ENCODE measurements at regions not wholly inside any gene's neighbourhood (a gene's known extent, or its start where the extent isn't known, plus 50 kb on each side); places are given as distances from the start of the nearest gene placed in this dataset.
A peak's percentile ranks its signal among the peaks of the same experiment; 100 is the strongest.

DNA sequence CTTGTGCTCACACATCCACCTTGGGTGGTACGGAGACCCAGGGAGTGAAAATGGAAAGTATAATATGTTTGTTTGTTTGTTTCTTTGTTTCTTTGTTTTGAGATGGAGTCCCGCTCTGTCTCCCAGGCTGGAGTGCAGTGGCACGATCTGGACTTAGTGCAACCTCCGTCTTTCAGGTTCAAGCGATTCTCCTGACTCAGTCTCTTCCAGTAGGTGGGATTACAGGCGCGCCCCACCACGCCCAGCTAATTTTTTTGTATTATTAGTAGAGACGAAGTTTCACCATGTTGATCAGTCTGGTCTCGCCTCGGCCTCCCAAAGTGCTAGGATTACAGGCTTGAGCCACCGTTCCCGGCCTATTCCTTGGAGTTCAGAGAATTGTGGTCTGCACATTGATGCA, 115.4 kb downstream of the TRIM27 start:
- H3K9me3 ChIP-seq (ENCODE audit: control insufficient read depth in 2 of 3, insufficient read depth in 1 of 3, low read length in 3 of 3), result peaks cover 0 to 3% (median 0%) of the 10 kb centered on the region in 3 donors
- no peak for FAIRE-seq
- no peaks in the 10 kb centered on the region for H3K4me1 ChIP-seq (ENCODE audit: control insufficient read depth in 2 of 3, insufficient read depth in 2 of 3, low read depth in 1 of 3, low read length in 3 of 3)
- no peaks in the 10 kb centered on the region for H3K36me3 ChIP-seq (ENCODE audit: control insufficient read depth in 2 of 3, insufficient read depth in 3 of 3, low read length in 3 of 3)
- H3K9ac ChIP-seq (ENCODE audit: low read length in 3 of 3), result no peak overlapping the region
- H3K27ac ChIP-seq (ENCODE audit: low read depth in 2 of 2, low read length in 2 of 2), result no peak overlapping the region
- intact Hi-C loops (cut with DNase I), result no loop called here
- H3K27me3 ChIP-seq (ENCODE audit: control insufficient read depth, insufficient read depth, low read length), result peaks cover 72% of the 10 kb centered on the region
- TF ChIP-seq, protein P1, sequence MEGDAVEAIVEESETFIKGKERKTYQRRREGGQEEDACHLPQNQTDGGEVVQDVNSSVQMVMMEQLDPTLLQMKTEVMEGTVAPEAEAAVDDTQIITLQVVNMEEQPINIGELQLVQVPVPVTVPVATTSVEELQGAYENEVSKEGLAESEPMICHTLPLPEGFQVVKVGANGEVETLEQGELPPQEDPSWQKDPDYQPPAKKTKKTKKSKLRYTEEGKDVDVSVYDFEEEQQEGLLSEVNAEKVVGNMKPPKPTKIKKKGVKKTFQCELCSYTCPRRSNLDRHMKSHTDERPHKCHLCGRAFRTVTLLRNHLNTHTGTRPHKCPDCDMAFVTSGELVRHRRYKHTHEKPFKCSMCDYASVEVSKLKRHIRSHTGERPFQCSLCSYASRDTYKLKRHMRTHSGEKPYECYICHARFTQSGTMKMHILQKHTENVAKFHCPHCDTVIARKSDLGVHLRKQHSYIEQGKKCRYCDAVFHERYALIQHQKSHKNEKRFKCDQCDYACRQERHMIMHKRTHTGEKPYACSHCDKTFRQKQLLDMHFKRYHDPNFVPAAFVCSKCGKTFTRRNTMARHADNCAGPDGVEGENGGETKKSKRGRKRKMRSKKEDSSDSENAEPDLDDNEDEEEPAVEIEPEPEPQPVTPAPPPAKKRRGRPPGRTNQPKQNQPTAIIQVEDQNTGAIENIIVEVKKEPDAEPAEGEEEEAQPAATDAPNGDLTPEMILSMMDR (IDR thresholded peaks at IDR 0.05; ENCODE audit: borderline replicate concordance, extremely low read depth, insufficient read depth), result no peak
- no peak overlapping the region for H3K4me3 ChIP-seq (ENCODE audit: low read length in 3 of 3)
- DNase-seq, result peak in 1 of 5 donors; percentile 6

DNA sequence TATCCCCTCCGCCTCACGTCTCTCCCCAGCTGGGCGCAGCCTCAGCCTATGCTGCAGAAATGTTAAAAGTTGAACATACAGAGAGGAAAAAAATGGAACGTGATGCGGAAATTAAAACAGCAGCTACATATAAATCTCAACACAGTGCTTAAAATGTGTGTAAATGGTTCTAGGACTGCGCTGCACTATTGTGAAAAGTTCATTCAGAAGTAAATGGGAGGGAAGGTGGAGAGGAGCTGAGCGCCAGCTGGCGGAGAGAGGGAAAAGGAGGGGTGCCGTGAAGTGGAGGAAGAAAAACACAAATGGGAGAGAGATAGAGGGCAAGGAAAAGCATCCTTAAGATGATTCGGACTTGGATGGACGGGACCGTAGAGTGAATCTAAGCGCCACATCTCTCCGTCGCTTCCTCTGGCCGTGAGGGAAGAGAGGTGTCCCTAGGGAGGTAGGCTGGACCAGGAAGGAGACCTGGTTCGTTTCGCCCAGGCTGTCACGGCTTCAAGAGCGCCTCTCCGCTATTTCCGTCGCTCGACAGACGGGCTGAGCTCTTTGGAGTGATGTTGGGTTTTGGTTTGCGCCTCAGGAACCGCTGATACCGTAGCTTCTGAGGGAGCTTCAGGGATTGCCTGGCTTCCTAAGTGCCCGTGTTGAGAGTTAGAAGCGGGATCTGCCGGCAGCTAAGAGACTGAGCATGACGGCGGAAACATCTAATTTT, 113.7 kb downstream of the TRIM27 start:
- Histone ChIP-seq H3K27me3 (ENCODE audit: control insufficient read depth, insufficient read depth, low read length) (peaks cover 82% of the 10 kb centered on the region), H3K27ac (ENCODE audit: low read depth in 2 of 2, low read length in 2 of 2) (no peak overlapping the region), H3K4me1 (ENCODE audit: control insufficient read depth in 2 of 3, insufficient read depth in 2 of 3, low read depth in 1 of 3, low read length in 3 of 3) (no peaks in the 10 kb centered on the region), H3K36me3 (ENCODE audit: control insufficient read depth in 2 of 3, insufficient read depth in 3 of 3, low read length in 3 of 3) (no peaks in the 10 kb centered on the region), H3K9ac (ENCODE audit: low read length in 3 of 3) (no peak overlapping the region), H3K4me3 (ENCODE audit: low read length in 3 of 3) (no peak overlapping the region), H3K9me3 (ENCODE audit: control insufficient read depth in 2 of 3, insufficient read depth in 1 of 3, low read length in 3 of 3) (peaks cover 0 to 3% (median 0%) of the 10 kb centered on the region in 3 donors)
- TF ChIP-seq, protein P1 (IDR thresholded peaks at IDR 0.05; ENCODE audit: borderline replicate concordance, extremely low read depth, insufficient read depth), result no peak
- intact Hi-C loops (cut with DNase I), result no loop called here
- FAIRE-seq (no peak), DNase-seq (peak in 2 of 5 donors; percentile 11 to 37)

DNA sequence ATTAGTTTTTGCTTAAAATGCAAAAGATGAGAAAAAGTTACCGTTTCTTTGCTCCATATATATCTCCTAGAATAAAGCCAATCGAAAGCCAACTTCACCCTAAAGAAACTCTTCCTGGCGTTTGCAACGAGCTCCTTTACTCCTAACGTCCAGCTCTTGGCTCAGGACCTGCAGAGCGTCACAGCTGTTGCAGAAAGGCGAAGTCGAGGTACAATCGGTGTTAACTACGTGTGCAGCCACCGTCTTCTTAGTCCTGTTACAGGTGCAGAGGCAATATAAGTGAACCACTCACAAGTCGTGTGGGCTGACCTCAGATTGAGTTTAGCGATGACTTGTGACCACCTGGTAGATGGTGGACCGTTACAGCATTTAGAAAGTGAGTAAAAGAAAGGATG, 113.1 kb downstream of the TRIM27 start:
- FAIRE-seq (no peak), DNase-seq (peak in 1 of 5 donors; percentile 35)
- Histone ChIP-seq H3K4me1 (ENCODE audit: control insufficient read depth in 2 of 3, insufficient read depth in 2 of 3, low read depth in 1 of 3, low read length in 3 of 3) (no peaks in the 10 kb centered on the region), H3K27ac (ENCODE audit: low read depth in 2 of 2, low read length in 2 of 2) (no peak overlapping the region), H3K27me3 (ENCODE audit: control insufficient read depth, insufficient read depth, low read length) (peaks cover 87% of the 10 kb centered on the region), H3K36me3 (ENCODE audit: control insufficient read depth in 2 of 3, insufficient read depth in 3 of 3, low read length in 3 of 3) (no peaks in the 10 kb centered on the region), H3K9me3 (ENCODE audit: control insufficient read depth in 2 of 3, insufficient read depth in 1 of 3, low read length in 3 of 3) (peaks cover 0 to 3% (median 0%) of the 10 kb centered on the region in 3 donors), H3K9ac (ENCODE audit: low read length in 3 of 3) (no peak overlapping the region), H3K4me3 (ENCODE audit: low read length in 3 of 3) (no peak overlapping the region)
- intact Hi-C loops (cut with DNase I), result no loop called here
- TF ChIP-seq, protein P1 (IDR thresholded peaks at IDR 0.05; ENCODE audit: borderline replicate concordance, extremely low read depth, insufficient read depth), result no peak

Measured in kidney (tissue), 13 donors.